Dermis blood vessel endothelial cell (primary cell): ENCODE measurements at regions not wholly inside any gene's neighbourhood (a gene's known extent, or its start where the extent isn't known, plus 50 kb on each side); places are given as distances from the start of the nearest gene placed in this dataset.
"Not testable (repeated sequence)": the region's sequence is repeated elsewhere in the genome, so short reads cannot be mapped to it uniquely, and the experiment has no call there.

Source experiments
- DNase-seq: peaks from one replicate; pipeline ENCODE4 v3.0.0; 2010

DNA sequence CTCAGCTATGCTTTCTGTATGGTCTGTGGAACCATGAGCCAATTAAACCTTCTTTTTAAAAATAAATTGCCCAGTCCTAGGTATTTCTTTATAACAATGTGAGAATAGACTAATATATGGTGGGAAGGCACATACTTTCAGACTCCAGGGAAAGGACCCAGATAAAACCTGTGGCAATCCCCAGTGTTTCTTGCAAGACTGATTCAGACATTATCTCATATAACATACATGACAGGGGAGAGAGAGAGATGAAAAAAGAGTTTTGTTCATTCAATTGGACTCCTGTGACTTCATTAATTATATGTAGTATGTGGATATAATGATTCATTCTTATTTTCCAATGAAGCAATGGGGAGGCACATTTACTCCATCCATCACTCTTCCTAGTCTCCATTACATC lies 291.4 kb upstream of the PRKX start:
- DNase-seq: no peak

DNA sequence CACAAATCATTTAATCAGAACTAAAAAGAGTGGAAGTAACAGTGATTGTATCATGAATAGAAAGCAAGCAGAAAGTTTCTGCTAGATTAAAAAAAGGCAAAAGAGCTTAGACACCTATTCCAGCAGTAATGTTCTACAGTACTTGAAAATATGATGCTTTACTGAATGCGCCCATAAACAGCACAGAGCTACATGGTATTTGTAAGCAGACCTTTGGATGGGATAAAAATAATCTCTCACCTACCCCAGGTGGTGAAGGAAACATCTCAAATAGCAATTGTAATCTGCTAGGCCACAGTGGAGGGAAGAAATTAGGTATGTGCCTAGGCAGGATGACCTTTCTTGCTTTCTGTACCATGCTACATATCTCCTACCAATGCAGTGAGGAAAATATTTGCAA lies 280.9 kb upstream of the PRKX start:
- no peak for DNase-seq

- no peak for DNase-seq
Observed at GRCh38 chrX:3990569-3990968, 277.1 kb upstream of the PRKX start.

DNA sequence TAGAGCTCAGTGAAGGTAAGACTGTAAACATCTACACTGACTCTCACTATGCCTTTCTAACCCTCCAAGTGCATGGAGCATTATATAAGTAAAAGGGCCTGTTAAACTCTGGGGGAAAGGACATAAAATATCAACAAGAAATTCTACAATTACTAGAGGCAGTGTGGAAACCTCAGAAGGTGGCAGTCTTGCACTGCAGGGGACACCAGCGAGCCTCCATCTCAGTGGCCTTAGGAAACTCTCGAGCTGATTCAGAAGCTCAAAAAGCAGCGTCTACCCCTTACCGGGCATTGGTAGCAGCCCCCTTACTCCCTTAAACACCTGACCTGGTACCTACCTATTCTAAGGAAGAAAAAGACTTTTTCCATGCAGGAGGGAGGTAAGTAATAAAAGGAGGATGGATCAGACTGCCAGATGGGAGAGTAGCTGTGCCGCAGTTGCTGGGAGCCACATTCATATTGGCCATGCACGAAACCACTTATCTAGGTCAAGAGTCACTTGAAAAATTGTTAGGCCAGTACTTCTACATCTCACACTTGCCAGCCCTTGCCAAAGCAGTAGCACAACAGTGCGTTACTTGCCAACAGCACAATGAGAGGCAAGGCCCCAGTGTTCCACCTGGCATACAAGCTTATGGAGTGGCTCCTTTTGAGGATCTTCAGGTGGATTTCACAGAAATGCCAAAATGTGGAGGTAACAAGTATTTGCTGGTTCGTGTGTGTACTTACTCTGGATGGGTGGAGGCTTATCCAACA lies 258.8 kb upstream of the PRKX start:
- DNase-seq: not testable (repeated sequence)

DNA sequence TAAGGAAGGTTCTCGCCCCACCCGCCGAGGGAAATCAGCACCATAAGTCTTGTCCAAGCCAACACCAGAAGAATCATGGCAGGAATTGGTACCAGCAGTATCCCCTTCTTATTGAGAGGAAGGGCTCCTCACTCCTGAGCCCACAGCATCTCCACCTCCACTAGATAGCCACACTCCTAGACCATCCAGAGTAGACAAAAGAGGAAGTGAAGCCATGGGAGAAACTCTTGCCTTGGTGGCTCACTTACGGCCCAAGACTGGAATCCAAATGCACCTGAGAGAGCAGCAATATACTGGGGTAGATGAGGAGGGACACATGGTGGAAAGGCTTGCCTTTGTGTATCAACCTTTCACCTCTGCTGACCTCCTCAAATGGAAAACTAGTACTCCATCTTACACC lies 255.3 kb upstream of the PRKX start:
- DNase-seq: no peak

DNA sequence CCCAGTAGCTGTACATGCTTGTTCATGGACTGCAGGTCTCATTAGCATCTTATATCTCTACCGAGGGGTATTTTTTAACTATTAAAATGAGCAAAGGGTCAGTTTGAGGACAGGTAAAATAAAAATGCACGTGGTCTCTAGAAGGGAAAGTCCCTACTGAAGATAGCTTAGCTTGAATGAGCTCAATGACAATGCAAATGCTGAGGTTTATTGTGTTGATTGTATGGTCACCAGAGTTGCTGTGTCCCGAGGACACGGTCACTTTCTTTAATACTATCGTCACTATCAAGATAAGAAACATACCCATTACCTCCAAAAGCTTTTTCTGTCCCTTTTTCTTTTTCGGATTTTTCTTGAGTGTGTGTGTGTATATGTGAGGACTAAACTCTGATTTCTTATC lies 250.5 kb upstream of the PRKX start:
- no peak for DNase-seq

DNA sequence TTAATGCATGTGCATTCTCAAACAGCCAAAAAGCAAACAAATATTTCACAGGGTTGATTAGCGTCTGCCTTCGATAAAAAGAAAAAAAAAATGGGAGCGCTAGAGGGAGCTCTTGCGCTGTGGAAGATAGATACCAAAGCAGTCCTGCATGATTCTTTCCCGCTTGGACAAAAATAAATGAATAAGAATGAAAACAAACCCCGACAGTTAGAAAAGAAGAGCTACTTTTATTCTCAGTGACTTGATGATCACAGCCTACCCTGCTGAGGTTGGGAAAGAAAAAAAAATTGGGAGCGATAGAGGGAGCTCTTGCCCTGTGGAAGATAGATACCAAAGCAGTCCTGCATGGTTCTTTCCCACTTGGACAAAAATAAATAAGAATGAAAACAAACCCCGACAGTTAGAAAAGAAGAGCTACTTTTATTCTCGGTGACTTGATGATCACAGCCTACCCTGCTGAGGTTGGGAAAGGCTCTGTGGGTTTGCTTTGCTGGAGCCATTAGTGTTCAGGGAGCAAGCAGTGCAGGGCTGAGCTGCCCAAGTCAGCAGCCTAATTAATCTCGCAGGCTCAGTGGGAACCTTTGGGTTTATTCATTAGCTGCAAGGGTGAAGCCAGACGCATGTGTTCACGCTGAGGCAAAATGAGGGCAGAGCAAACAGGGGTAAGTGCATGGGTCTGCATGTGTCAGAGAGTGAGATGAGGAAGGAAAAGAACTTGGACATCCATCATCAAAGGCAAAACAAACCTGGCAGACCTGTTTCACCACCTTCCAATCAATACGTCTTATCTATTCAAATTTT lies 249.3 kb upstream of the PRKX start:
- peak; percentile 21 for DNase-seq

- DNase-seq: no peak
Observed at GRCh38 chrX:3960952-3961351, 247.5 kb upstream of the PRKX start.

GRCh38 chrX:3951859-3952258 lies 238.4 kb upstream of the PRKX start:
- no peak for DNase-seq

GRCh38 chrX:3950373-3950772 lies 236.9 kb upstream of the PRKX start:
- DNase-seq: no peak

DNA sequence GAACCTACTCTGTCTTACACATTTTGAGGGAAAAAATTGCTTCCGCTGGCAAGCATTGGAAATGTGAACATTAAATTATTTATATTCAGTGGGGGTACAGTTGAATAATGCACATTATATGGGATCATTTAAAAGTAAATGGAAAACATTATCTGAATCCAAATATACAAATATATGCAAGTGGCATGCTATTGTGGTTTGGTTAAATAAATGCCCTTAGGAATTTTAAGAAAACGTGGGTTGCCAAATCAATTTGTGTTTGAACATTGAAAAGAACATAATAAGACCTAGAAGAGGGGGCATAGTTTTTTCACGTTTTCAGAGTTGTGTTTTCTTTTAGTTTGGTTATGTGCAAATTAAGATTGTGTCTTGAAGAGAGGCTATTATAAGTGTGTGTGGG lies 230.5 kb upstream of the PRKX start:
- DNase-seq: no peak

DNA sequence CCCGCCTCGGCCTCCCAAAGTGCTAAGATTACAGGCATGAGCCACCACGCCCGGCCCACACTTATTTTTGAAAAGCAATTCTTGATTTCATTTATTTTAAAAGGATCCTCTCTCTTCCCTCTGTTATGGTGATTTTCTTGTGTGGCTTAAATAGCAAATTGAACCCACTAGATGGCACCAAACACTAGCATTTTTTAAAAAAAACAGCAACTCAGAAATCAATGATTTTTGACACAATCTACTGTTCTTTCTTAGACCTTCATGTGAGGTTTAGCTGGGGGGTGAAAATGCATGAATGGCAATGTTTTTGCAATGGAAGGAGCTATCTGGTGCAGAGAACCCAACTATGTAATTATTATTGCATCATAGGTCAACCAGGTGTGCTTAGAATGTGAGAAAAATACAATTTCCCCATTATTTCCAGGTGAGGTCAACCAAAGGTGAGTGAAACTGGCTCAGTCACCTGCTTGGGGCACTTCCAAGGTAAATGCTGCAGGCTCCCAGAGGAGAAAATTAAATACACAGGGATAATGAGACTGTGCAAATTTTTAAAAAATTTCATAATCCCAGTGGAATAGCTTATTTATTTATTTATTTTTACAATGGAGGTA lies 226.7 kb upstream of the PRKX start:
- peak; percentile 20 for DNase-seq

- DNase-seq: no peak
Observed at GRCh38 chrX:3938587-3938986, 225.1 kb upstream of the PRKX start.

DNA sequence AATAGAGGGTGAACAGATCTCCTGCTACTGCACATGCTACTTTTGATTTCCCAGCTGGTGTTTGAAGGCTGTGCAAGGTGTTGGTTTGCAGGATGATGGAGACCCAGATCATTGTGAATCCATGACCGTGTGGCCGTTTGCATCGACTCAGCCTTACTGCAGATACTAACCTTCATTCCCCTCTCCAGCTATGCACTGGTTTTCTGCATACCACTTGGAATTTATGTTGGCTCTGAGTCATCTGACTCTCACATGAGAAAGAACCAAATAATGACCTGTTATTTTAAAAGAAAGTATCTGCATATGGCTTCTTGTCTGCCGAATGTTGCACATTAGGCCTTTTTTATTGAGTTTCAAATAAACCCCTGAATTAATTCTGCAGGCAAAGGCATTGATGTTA lies 221.7 kb upstream of the PRKX start:
- DNase-seq: not testable (repeated sequence)

GRCh38 chrX:3920424-3921017 lies 207.1 kb upstream of the PRKX start:
- DNase-seq: not testable (repeated sequence)

DNA sequence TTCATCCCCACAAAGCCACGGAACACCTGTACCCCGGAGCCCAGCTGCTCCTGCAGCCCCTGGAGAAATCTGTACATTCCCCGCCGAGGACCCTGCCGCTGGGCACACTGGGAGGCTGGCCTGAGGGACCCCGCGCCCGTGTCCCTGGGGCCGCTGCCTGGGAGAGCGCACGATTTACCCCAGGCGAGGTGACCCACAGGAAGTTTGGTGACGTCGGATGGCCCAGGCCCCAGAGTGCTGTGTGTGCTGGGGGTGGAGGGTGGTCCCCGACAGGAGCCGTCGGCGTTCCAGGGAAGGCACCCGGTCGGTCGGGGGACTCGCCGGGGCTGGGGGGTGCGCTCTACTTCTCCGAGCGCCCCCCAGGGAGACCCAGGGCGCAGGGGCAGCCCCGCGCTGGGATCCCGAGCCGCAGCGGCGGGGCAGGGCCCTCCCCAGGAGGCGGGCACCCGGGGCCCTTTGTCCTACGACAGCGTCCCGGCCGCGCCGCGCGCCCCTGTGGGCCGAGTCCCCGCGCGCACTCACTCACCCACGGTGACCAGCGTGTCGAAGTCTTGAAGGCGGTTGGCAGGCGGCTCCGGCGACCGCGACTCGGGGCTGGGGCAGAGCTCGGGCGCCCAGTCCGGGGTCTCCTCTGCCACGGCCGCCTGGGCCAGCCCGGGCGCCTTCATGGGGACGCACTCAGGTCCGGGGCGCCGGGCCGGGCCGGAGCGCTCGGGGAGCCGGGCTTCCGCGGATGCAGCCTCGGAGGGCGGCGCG lies 206.4 kb upstream of the PRKX start:
- DNase-seq: not testable (repeated sequence)

GRCh38 chrX:3914813-3915212 lies 201.4 kb upstream of the PRKX start:
- not testable (repeated sequence) for DNase-seq

GRCh38 chrX:3914059-3914458 lies 200.6 kb upstream of the PRKX start:
- DNase-seq: not testable (repeated sequence)

- not testable (repeated sequence) for DNase-seq
Observed at GRCh38 chrX:3911012-3911411, 197.6 kb upstream of the PRKX start.

DNA sequence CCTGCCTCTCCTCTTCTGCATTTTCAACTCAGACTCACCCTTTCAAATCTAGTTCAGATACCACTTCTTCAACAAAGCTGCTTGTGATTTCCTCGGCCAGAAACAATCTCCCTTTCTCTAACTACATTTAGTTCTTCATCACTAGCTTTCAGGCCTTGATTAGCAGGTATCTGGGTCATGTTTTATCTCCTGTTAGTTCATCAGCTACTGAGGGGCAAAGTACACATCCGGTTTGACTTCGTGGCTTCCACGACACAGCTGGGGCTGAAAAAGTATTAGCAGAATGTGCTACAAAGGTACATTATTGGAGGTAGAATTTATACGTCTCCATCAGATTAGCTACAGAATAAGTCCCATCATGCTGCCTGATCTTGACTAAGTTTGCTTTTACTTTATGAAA lies 197.2 kb upstream of the PRKX start:
- DNase-seq: not testable (repeated sequence)

- DNase-seq: not testable (repeated sequence)
Observed at GRCh38 chrX:3905522-3906258, 192.2 kb upstream of the PRKX start.

DNA sequence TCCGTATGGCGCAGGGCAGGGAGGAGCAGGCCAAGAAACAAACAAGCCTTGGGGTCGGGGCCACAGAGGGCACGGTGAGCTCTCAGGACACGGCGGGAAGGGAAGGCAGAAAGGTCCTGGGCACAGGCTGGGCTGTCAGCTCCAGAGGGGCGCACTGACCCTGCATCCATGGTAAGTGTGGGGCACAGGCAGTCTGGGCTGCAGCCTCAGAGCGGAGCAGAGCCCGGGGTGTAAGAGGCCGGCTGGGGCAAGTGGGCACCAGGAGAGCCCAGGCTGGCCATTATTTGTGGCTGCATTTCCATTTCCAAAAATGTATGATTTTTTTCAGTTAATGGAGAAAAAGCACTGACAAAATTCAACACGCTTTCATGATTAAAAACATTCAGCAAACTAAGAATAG lies 188.8 kb upstream of the PRKX start:
- DNase-seq: not testable (repeated sequence)
